WTC11 (cell line): ENCODE measurements at regions not wholly inside any gene's neighbourhood (a gene's known extent, or its start where the extent isn't known, plus 50 kb on each side); places are given as distances from the start of the nearest gene placed in this dataset.

Experiments
- ATAC-seq: fragments of 200-7000 bp; cut with Tn5 transposase; 2 replicates; pipeline ENCODE4 v1.10.0; 2021; ENCODE audit warnings: mild to moderate bottlenecking, moderate library complexity
- CTCF ChIA-PET: fragments of 300-600 bp; sonication (Branson Sonifier 250); formaldehyde crosslinking; loops from one replicate; lab custom pipeline; 2021; ENCODE audit warnings: antibody characterized with exemption; lab: Charles Lee
- POLR2A ChIA-PET: fragments of 350-600 bp; sonication (Branson Sonifier 250); formaldehyde crosslinking; loops from one replicate; lab custom pipeline; 2021; ENCODE audit warnings: antibody characterized with exemption; lab: Charles Lee
- DNase-seq: peaks from one replicate; pipeline ENCODE4 v3.0.0; 2021; ENCODE audit warnings: low spot score
- H3K27ac Mint-ChIP-seq: 2 replicates; pipeline ENCODE4 v1.8.0; 2021; ENCODE audit warnings: mixed read lengths
- H3K27me3 Mint-ChIP-seq: 2 replicates; pipeline ENCODE4 v1.8.0; 2021; ENCODE audit warnings: low read depth, mild to moderate bottlenecking, moderate library complexity, mixed read lengths
- H3K36me3 Mint-ChIP-seq: 2 replicates; pipeline ENCODE4 v1.8.0; 2021; ENCODE audit warnings: mixed read lengths
- H3K4me1 Mint-ChIP-seq: 2 replicates; pipeline ENCODE4 v1.8.0; 2022; ENCODE audit warnings: mixed read lengths
- H3K4me3 Mint-ChIP-seq: 2 replicates; pipeline ENCODE4 v1.8.0; 2021; ENCODE audit warnings: mild to moderate bottlenecking, moderate library complexity, mixed read lengths
- H3K9me3 Mint-ChIP-seq: 2 replicates; pipeline ENCODE4 v1.8.0; 2021; ENCODE audit warnings: mixed read lengths
- ATF1 ChIP-seq: sonication (generic); formaldehyde crosslinking; IDR thresholded peaks from 2 replicates; pipeline ENCODE4 v1.8.1; 2023; ENCODE audit warnings: mild to moderate bottlenecking, moderate library complexity, missing genetic modification reagents
- FOXJ3 ChIP-seq: sonication (generic); formaldehyde crosslinking; IDR thresholded peaks from 2 replicates; pipeline ENCODE4 v1.9.0; 2021; ENCODE audit warnings: missing genetic modification reagents, mild to moderate bottlenecking, borderline replicate concordance
- FOXK1 ChIP-seq: sonication (generic); formaldehyde crosslinking; IDR thresholded peaks from 2 replicates; pipeline ENCODE4 v1.8.0; 2022; ENCODE audit warnings: mild to moderate bottlenecking, moderate library complexity, missing genetic modification reagents
- GABPB1 ChIP-seq: sonication (generic); formaldehyde crosslinking; IDR thresholded peaks from 2 replicates; pipeline ENCODE4 v1.8.1; 2023; ENCODE audit warnings: mild to moderate bottlenecking, missing genetic modification reagents
- JAZF1 ChIP-seq: fragments of 250-450 bp; sonication (Bioruptor Pico); IDR thresholded peaks from 2 replicates; pipeline ENCODE4 v1.9.0; 2021; ENCODE audit warnings: moderate library complexity, mild to moderate bottlenecking, inconsistent platforms
- NFYB ChIP-seq: sonication (generic); formaldehyde crosslinking; conservative IDR thresholded peaks from 2 replicates; pipeline ENCODE4 v1.8.0; 2022; ENCODE audit warnings: low read depth, missing genetic modification reagents
- PRRX2 ChIP-seq: fragments of 250-450 bp; sonication (Bioruptor Pico); IDR thresholded peaks from 2 replicates; pipeline ENCODE4 v1.8.0; 2021; ENCODE audit warnings: mild to moderate bottlenecking
- RELA ChIP-seq: sonication (generic); formaldehyde crosslinking; IDR thresholded peaks from 2 replicates; pipeline ENCODE4 v1.8.1; 2022; ENCODE audit warnings: missing genetic modification reagents, mild to moderate bottlenecking, borderline replicate concordance
- RORB ChIP-seq: fragments of 250-450 bp; sonication (Bioruptor Pico); IDR thresholded peaks from 2 replicates; pipeline ENCODE4 v1.9.0; 2021; ENCODE audit warnings: mild to moderate bottlenecking
- SOX15 ChIP-seq: fragments of 250-450 bp; sonication (Bioruptor Pico); IDR thresholded peaks from 2 replicates; pipeline ENCODE4 v1.9.0; 2021; ENCODE audit warnings: mild to moderate bottlenecking
- ZNF219 ChIP-seq: sonication (generic); formaldehyde crosslinking; IDR thresholded peaks from 2 replicates; pipeline ENCODE4 v1.8.0; 2023; ENCODE audit warnings: missing genetic modification reagents, mild to moderate bottlenecking, borderline replicate concordance
- ZNF263 ChIP-seq: sonication (generic); formaldehyde crosslinking; IDR thresholded peaks from 2 replicates; pipeline ENCODE4 v1.8.1; 2022; ENCODE audit warnings: low read depth, mild to moderate bottlenecking, moderate library complexity, missing genetic modification reagents
- TF ChIP-seq, protein P1 (sequence below): fragments of 250-450 bp; sonication (Bioruptor Pico); IDR thresholded peaks from 2 replicates; pipeline ENCODE4 v1.8.0; 2021; ENCODE audit warnings: mild to moderate bottlenecking
- TF ChIP-seq, protein P2 (sequence below): sonication (generic); formaldehyde crosslinking; IDR thresholded peaks from 2 replicates; pipeline ENCODE4 v1.8.1; 2022; ENCODE audit warnings: missing genetic modification reagents, borderline replicate concordance
- TF ChIP-seq, protein P3 (sequence below): sonication (generic); formaldehyde crosslinking; IDR thresholded peaks from 2 replicates; pipeline ENCODE4 v1.8.0; 2022; ENCODE audit warnings: mild to moderate bottlenecking, missing genetic modification reagents
- TF ChIP-seq, protein P4 (sequence below): sonication (generic); formaldehyde crosslinking; IDR thresholded peaks from 2 replicates; pipeline ENCODE4 v1.8.0; 2022; ENCODE audit warnings: mild to moderate bottlenecking, missing genetic modification reagents
- TF ChIP-seq, protein P5 (sequence below): sonication (generic); formaldehyde crosslinking; IDR thresholded peaks from 2 replicates; pipeline ENCODE4 v1.8.0; 2023; ENCODE audit warnings: mild to moderate bottlenecking, missing genetic modification reagents
- TF ChIP-seq, protein P6 (sequence below): fragments of 250-450 bp; sonication (Bioruptor Pico); IDR thresholded peaks from 2 replicates; pipeline ENCODE4 v1.9.0; 2021; ENCODE audit warnings: moderate library complexity, mild to moderate bottlenecking, inconsistent platforms, borderline replicate concordance
- TF ChIP-seq, protein P7 (sequence below): sonication (generic); formaldehyde crosslinking; IDR thresholded peaks from 2 replicates; pipeline ENCODE4 v1.8.1; 2023; ENCODE audit warnings: mild to moderate bottlenecking, missing genetic modification reagents, borderline replicate concordance

DNA sequence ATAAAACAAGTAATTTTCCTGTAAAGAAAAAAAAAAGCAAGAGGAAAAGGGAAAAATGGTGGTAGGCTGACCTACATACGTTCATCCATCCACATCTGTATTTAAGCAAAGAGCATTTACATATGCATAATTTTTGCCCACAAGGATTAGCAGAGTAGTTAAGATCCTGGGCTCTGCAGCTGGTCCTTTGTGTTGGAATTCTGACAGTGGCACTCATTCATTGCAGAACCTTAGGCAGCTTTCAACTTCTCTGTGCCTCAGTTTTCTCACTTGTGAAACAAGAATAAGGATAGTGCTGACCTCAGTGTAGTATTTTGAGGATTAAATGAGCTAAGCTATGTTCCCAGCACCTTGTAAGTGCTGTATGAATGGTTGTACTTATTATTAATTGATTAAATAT lies 211.3 kb downstream of the ARL4C start:
- Mint-ChIP-seq H3K9me3 (0 out of 2 replicates have a peak, but pooled peaks cover 5% of the 10 kb centered on the region), H3K4me1 (peaks cover 4% of the 10 kb centered on the region; the same call in 1 of the 2 replicates), H3K36me3 (no peaks in the 10 kb centered on the region), H3K27me3 (no peaks in the 10 kb centered on the region), H3K27ac (no peak overlapping the region)
- POLR2A ChIA-PET: no interaction called here
- DNase-seq: no peak
- CTCF ChIA-PET: interaction anchor here (1.0 to 1.3 kb wide), 3 partner anchors 150 to 832 kb away, joined by 3 read pairs; no protein-coding TSS in a partner anchor
- TF ChIP-seq, protein P1, sequence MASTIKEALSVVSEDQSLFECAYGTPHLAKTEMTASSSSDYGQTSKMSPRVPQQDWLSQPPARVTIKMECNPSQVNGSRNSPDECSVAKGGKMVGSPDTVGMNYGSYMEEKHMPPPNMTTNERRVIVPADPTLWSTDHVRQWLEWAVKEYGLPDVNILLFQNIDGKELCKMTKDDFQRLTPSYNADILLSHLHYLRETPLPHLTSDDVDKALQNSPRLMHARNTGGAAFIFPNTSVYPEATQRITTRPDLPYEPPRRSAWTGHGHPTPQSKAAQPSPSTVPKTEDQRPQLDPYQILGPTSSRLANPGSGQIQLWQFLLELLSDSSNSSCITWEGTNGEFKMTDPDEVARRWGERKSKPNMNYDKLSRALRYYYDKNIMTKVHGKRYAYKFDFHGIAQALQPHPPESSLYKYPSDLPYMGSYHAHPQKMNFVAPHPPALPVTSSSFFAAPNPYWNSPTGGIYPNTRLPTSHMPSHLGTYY (CRISPR knock-in tag): no peak
- no peak for TF ChIP-seq NFYB (CRISPR knock-in tag)
- TF ChIP-seq, protein P2, sequence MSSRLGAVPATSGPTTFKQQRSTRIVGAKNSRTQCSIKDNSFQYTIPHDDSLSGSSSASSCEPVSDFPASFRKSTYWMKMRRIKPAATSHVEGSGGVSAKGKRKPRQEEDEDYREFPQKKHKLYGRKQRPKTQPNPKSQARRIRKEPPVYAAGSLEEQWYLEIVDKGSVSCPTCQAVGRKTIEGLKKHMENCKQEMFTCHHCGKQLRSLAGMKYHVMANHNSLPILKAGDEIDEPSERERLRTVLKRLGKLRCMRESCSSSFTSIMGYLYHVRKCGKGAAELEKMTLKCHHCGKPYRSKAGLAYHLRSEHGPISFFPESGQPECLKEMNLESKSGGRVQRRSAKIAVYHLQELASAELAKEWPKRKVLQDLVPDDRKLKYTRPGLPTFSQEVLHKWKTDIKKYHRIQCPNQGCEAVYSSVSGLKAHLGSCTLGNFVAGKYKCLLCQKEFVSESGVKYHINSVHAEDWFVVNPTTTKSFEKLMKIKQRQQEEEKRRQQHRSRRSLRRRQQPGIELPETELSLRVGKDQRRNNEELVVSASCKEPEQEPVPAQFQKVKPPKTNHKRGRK (CRISPR knock-in tag): no peak
- TF ChIP-seq, all 79 proteins: peak for 0
- no peak for ATAC-seq
- H3K4me3 Mint-ChIP-seq: no peak overlapping the region

DNA sequence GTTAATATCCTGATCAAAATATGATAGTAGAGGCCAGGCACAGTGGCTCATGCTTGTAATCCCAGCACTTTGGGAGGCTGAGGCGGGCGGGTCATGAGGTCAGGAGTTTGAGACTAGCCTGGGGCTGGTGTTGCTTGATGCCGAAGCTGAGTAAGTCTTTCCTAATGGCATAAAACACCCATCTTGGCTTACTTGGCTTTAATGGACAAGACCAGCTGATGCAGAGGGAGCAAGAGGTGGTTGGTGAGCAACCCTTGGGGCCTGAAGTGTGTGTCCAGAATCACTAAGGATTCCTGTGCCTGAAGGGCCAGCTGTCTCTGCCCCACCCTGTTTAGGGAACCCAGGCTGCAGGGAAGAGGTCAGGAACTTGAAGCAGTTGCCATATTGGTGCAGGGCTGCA lies 217.2 kb downstream of the ARL4C start:
- CTCF ChIA-PET: interaction anchor here (1.8 kb wide), 1 partner anchor 9 kb away, joined by 5 read pairs; no protein-coding TSS in a partner anchor
- peaks cover 20% of the 10 kb centered on the region for H3K9me3 Mint-ChIP-seq
- POLR2A ChIA-PET: no interaction called here
- no peak overlapping the region for H3K27ac Mint-ChIP-seq
- H3K36me3 Mint-ChIP-seq: peaks cover 4% of the 10 kb centered on the region; the same call in 1 of the 2 replicates
- DNase-seq (no peak), ATAC-seq (no peak)
- H3K4me3 Mint-ChIP-seq: no peak overlapping the region
- TF ChIP-seq RORB (CRISPR knock-in tag) (no peak), FOXK1 (CRISPR knock-in tag) (no peak), NFYB (CRISPR knock-in tag) (no peak), FOXJ3 (CRISPR knock-in tag) (no peak), JAZF1 (CRISPR knock-in tag) (no peak), RELA (no peak), SOX15 (CRISPR knock-in tag) (no peak), ZNF219 (no peak), ATF1 (CRISPR knock-in tag) (no peak)
- TF ChIP-seq, protein P3, sequence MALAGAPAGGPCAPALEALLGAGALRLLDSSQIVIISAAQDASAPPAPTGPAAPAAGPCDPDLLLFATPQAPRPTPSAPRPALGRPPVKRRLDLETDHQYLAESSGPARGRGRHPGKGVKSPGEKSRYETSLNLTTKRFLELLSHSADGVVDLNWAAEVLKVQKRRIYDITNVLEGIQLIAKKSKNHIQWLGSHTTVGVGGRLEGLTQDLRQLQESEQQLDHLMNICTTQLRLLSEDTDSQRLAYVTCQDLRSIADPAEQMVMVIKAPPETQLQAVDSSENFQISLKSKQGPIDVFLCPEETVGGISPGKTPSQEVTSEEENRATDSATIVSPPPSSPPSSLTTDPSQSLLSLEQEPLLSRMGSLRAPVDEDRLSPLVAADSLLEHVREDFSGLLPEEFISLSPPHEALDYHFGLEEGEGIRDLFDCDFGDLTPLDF (CRISPR knock-in tag): no peak
- TF ChIP-seq, protein P4, sequence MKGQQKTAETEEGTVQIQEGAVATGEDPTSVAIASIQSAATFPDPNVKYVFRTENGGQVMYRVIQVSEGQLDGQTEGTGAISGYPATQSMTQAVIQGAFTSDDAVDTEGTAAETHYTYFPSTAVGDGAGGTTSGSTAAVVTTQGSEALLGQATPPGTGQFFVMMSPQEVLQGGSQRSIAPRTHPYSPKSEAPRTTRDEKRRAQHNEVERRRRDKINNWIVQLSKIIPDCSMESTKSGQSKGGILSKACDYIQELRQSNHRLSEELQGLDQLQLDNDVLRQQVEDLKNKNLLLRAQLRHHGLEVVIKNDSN: no peak
- H3K4me1 Mint-ChIP-seq: no peaks in the 10 kb centered on the region
- H3K27me3 Mint-ChIP-seq: peaks cover 6% of the 10 kb centered on the region; the same call in 1 of the 2 replicates

DNA sequence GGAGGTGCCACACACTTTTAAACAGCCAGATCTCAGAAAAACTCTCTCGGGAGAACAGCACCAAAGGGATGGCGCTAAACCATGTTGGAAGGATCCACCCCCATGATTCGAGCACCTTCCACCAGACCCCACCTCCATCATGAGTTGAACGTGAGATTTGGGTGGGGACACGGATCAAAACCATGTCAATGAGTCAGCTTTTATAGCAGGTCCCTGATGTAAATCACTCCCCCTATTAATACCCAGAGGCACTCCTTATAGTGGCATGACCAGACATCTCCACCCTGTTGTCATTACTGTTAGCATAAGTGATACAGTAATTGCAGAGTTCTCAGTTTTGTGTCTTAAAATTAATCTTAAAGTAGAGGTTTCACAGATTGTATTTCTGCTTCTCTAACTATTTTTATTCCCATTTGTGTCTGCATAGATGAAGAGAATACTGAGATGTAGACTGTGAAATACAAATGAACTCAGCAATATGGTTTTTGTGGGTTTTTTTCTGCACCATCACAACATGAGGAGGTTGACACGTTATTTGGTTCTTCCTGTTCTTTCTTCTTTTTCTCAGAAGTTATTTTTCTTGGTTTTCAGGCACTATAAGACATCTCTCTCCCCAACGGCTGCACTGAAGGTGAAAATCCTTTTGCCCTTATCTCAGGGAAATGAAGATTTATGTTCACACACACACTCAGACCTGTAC lies 218.2 kb downstream of the ARL4C start:
- ChIA-PET POLR2A (no interaction called here), CTCF (no interaction called here)
- no peak overlapping the region for H3K27ac Mint-ChIP-seq
- H3K9me3 Mint-ChIP-seq: peaks cover 20% of the 10 kb centered on the region
- H3K36me3 Mint-ChIP-seq: peaks cover 4% of the 10 kb centered on the region; the same call in 1 of the 2 replicates
- peaks cover 6% of the 10 kb centered on the region; the same call in 1 of the 2 replicates for H3K27me3 Mint-ChIP-seq
- ATAC-seq: no peak
- no peak overlapping the region for H3K4me3 Mint-ChIP-seq
- H3K4me1 Mint-ChIP-seq: no peaks in the 10 kb centered on the region
- DNase-seq: no peak
- TF ChIP-seq GABPB1 (CRISPR knock-in tag) (no peak), PRRX2 (CRISPR knock-in tag) (no peak), ZNF263 (CRISPR knock-in tag) (no peak), ZNF219 (no peak)
- TF ChIP-seq, protein P5, sequence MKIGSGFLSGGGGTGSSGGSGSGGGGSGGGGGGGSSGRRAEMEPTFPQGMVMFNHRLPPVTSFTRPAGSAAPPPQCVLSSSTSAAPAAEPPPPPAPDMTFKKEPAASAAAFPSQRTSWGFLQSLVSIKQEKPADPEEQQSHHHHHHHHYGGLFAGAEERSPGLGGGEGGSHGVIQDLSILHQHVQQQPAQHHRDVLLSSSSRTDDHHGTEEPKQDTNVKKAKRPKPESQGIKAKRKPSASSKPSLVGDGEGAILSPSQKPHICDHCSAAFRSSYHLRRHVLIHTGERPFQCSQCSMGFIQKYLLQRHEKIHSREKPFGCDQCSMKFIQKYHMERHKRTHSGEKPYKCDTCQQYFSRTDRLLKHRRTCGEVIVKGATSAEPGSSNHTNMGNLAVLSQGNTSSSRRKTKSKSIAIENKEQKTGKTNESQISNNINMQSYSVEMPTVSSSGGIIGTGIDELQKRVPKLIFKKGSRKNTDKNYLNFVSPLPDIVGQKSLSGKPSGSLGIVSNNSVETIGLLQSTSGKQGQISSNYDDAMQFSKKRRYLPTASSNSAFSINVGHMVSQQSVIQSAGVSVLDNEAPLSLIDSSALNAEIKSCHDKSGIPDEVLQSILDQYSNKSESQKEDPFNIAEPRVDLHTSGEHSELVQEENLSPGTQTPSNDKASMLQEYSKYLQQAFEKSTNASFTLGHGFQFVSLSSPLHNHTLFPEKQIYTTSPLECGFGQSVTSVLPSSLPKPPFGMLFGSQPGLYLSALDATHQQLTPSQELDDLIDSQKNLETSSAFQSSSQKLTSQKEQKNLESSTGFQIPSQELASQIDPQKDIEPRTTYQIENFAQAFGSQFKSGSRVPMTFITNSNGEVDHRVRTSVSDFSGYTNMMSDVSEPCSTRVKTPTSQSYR: no peak
- TF ChIP-seq, protein P6, sequence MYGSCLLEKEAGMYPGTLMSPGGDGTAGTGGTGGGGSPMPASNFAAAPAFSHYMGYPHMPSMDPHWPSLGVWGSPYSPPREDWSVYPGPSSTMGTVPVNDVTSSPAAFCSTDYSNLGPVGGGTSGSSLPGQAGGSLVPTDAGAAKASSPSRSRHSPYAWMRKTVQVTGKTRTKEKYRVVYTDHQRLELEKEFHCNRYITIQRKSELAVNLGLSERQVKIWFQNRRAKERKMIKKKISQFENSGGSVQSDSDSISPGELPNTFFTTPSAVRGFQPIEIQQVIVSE (CRISPR knock-in tag): no peak
- TF ChIP-seq, protein P7, sequence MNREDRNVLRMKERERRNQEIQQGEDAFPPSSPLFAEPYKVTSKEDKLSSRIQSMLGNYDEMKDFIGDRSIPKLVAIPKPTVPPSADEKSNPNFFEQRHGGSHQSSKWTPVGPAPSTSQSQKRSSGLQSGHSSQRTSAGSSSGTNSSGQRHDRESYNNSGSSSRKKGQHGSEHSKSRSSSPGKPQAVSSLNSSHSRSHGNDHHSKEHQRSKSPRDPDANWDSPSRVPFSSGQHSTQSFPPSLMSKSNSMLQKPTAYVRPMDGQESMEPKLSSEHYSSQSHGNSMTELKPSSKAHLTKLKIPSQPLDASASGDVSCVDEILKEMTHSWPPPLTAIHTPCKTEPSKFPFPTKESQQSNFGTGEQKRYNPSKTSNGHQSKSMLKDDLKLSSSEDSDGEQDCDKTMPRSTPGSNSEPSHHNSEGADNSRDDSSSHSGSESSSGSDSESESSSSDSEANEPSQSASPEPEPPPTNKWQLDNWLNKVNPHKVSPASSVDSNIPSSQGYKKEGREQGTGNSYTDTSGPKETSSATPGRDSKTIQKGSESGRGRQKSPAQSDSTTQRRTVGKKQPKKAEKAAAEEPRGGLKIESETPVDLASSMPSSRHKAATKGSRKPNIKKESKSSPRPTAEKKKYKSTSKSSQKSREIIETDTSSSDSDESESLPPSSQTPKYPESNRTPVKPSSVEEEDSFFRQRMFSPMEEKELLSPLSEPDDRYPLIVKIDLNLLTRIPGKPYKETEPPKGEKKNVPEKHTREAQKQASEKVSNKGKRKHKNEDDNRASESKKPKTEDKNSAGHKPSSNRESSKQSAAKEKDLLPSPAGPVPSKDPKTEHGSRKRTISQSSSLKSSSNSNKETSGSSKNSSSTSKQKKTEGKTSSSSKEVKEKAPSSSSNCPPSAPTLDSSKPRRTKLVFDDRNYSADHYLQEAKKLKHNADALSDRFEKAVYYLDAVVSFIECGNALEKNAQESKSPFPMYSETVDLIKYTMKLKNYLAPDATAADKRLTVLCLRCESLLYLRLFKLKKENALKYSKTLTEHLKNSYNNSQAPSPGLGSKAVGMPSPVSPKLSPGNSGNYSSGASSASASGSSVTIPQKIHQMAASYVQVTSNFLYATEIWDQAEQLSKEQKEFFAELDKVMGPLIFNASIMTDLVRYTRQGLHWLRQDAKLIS (CRISPR knock-in tag): no peak
